Gastrocnemius medialis (tissue), 4 donors: ENCODE measurements at regions not wholly inside any gene's neighbourhood (a gene's known extent, or its start where the extent isn't known, plus 50 kb on each side); places are given as distances from the start of the nearest gene placed in this dataset.

Source experiments
- POLR2A ChIP-seq, 2 donors: fragments of 450-650 bp; IDR thresholded peaks; one replicate each; pipeline ENCODE4 v1.6.1; 2017; ENCODE audit warnings: antibody characterized with exemption in 2 of 2, mild to moderate bottlenecking in 2 of 2, moderate library complexity in 2 of 2
- TF ChIP-seq, protein P1 (sequence below), 5 experiments: fragments of 450-650 bp in 3 of 5; fragments of 200-600 bp in 2 of 5; sonication (generic) in 2 of 5; IDR thresholded peaks in 4 of 5; conservative IDR thresholded peaks in 1 of 5; 1 replicate in 4 of 5; 2 replicates in 1 of 5; pipeline ENCODE4 v1.5.1; 2016 to 2019; ENCODE audit warnings: antibody characterized with exemption in 5 of 5, mild to moderate bottlenecking in 3 of 5, moderate library complexity in 3 of 5

DNA sequence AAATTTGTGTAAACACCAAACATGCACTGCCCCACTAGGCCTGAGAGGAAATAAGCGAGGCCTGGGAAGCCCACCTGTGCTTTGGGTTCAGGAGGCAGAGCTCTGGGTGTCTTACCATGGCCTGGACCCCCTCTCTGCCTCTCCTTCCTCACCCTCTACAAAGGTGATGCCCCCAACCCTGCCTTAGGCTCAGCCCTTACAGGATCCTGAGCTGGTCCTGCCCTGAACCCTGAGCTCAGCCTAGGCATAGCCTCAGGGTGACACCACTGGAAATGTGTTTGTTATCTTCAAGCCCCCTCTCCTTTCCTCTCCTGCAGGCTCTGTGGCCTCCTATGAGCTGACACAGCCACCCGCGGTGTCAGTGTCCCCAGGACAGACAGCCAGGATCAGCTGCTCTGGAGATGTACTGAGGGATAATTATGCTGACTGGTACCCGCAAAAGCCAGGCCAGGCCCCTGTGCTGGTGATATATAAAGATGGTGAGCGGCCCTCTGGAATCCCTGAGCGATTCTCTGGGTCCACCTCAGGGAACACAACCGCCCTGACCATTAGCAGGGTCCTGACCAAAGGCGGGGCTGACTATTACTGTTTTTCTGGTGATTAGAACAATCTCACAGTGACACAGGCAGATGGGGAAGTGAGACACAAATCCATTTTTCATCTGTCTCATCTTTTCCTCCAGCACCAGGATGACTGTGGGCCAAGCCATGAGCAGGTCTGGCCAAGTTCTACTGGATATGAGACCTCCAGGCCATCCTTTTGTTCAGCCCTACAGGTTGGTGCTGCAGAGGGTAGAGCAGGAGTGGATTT lies 117.8 kb downstream of the GGTLC2 start:
- no peak for TF ChIP-seq POLR2A (IDR thresholded peaks at IDR 0.05)
- TF ChIP-seq, protein P1, sequence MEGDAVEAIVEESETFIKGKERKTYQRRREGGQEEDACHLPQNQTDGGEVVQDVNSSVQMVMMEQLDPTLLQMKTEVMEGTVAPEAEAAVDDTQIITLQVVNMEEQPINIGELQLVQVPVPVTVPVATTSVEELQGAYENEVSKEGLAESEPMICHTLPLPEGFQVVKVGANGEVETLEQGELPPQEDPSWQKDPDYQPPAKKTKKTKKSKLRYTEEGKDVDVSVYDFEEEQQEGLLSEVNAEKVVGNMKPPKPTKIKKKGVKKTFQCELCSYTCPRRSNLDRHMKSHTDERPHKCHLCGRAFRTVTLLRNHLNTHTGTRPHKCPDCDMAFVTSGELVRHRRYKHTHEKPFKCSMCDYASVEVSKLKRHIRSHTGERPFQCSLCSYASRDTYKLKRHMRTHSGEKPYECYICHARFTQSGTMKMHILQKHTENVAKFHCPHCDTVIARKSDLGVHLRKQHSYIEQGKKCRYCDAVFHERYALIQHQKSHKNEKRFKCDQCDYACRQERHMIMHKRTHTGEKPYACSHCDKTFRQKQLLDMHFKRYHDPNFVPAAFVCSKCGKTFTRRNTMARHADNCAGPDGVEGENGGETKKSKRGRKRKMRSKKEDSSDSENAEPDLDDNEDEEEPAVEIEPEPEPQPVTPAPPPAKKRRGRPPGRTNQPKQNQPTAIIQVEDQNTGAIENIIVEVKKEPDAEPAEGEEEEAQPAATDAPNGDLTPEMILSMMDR (IDR thresholded peaks at IDR 0.05 in 4 of 5, conservative IDR thresholded peaks at IDR 0.05 in 1 of 5) = no peak
